ENCODE measurements at regions not wholly inside any gene's neighbourhood (a gene's known extent, or its start where the extent isn't known, plus 50 kb on each side); places are given as distances from the start of the nearest gene placed in this dataset.

- no peak for DNase-seq (ENCODE audit: low read depth in 2 of 2)
These were observed 77.1 kb upstream of the BCL6 start for GRCh38 chr3:187822402-187822801.

- no peak for DNase-seq (ENCODE audit: low read depth in 2 of 2)
These were observed 78.5 kb upstream of the BCL6 start for GRCh38 chr3:187823746-187824145.

- DNase-seq (ENCODE audit: low read depth in 2 of 2): no peak
These were observed 82.5 kb upstream of the BCL6 start for GRCh38 chr3:187827723-187828122.

GRCh38 chr3:187828579-187829452 is 83.5 kb upstream of the BCL6 start:
- DNase-seq (ENCODE audit: low read depth in 2 of 2): no peak

GRCh38 chr3:187830181-187830580 is 84.9 kb upstream of the BCL6 start:
- no peak for DNase-seq (ENCODE audit: low read depth in 2 of 2)

- no peak for DNase-seq (ENCODE audit: low read depth in 2 of 2)
These were observed 86.1 kb upstream of the BCL6 start for GRCh38 chr3:187831125-187832051.

GRCh38 chr3:187832202-187832601 is 86.9 kb upstream of the BCL6 start:
- DNase-seq (ENCODE audit: low read depth in 2 of 2): no peak

- DNase-seq (ENCODE audit: low read depth in 2 of 2): no peak
These were observed 88.1 kb upstream of the BCL6 start for GRCh38 chr3:187833375-187833774.

GRCh38 chr3:187833799-187834578 is 88.7 kb upstream of the BCL6 start:
- DNase-seq (ENCODE audit: low read depth in 2 of 2): no peak

GRCh38 chr3:187836823-187837770 is 91.8 kb upstream of the BCL6 start:
- peak; percentile 7 to 15 for DNase-seq (ENCODE audit: low read depth in 2 of 2)

GRCh38 chr3:187838016-187838540 is 92.8 kb upstream of the BCL6 start:
- DNase-seq (ENCODE audit: low read depth in 2 of 2): no peak

GRCh38 chr3:187839422-187839821 is 94.2 kb upstream of the BCL6 start:
- no peak for DNase-seq (ENCODE audit: low read depth in 2 of 2)

- DNase-seq (ENCODE audit: low read depth in 2 of 2): no peak
These were observed 95.6 kb upstream of the BCL6 start for GRCh38 chr3:187840856-187841255.

GRCh38 chr3:187841560-187841959 is 96.3 kb upstream of the BCL6 start:
- no peak for DNase-seq (ENCODE audit: low read depth in 2 of 2)

- DNase-seq (ENCODE audit: low read depth in 2 of 2): no peak
These were observed 98.4 kb upstream of the BCL6 start for GRCh38 chr3:187843654-187844053.

- DNase-seq (ENCODE audit: low read depth in 2 of 2): no peak
These were observed 99.4 kb upstream of the BCL6 start for GRCh38 chr3:187844708-187845107.

- DNase-seq (ENCODE audit: low read depth in 2 of 2): no peak
These were observed 100.6 kb upstream of the BCL6 start for GRCh38 chr3:187845826-187846225.

GRCh38 chr3:187848401-187848800 is 103.1 kb upstream of the BCL6 start:
- no peak for DNase-seq (ENCODE audit: low read depth in 2 of 2)

- no peak for DNase-seq (ENCODE audit: low read depth in 2 of 2)
These were observed 103.9 kb upstream of the BCL6 start for GRCh38 chr3:187849016-187849654.
